ENCODE measurements at regions not wholly inside any gene's neighbourhood (a gene's known extent, or its start where the extent isn't known, plus 50 kb on each side); places are given as distances from the start of the nearest gene placed in this dataset.

- ATAC-seq: no peak
- no TSS peak for BruUV-seq (replicated peaks)
- H3K27me3 ChIP-seq (ENCODE audit: control insufficient read depth, insufficient read depth, low read length): no peaks in the 10 kb centered on the region
- DNase-seq (ENCODE audit: low read depth, low spot score): no peak
- no peak overlapping the region for H3K27ac ChIP-seq (ENCODE audit: low read length)
- no peak overlapping the region for H3K4me3 ChIP-seq (ENCODE audit: low read depth in 2 of 2, low read length in 2 of 2)
- intact Hi-C loops (cut with micrococcal nuclease; ENCODE audit: unreplicated experiment) (no loop called here), in situ Hi-C loops (cut with HindIII; ENCODE audit: low pct_unique_long_range_greater_than_20kb, low sequenced_read_pairs) (no loop called here)
- POLR2A ChIA-PET: no interaction called here
- no peaks in the 10 kb centered on the region for H3K36me3 ChIP-seq (ENCODE audit: control insufficient read depth, insufficient read depth, low read length)
- TF ChIP-seq, protein P1, sequence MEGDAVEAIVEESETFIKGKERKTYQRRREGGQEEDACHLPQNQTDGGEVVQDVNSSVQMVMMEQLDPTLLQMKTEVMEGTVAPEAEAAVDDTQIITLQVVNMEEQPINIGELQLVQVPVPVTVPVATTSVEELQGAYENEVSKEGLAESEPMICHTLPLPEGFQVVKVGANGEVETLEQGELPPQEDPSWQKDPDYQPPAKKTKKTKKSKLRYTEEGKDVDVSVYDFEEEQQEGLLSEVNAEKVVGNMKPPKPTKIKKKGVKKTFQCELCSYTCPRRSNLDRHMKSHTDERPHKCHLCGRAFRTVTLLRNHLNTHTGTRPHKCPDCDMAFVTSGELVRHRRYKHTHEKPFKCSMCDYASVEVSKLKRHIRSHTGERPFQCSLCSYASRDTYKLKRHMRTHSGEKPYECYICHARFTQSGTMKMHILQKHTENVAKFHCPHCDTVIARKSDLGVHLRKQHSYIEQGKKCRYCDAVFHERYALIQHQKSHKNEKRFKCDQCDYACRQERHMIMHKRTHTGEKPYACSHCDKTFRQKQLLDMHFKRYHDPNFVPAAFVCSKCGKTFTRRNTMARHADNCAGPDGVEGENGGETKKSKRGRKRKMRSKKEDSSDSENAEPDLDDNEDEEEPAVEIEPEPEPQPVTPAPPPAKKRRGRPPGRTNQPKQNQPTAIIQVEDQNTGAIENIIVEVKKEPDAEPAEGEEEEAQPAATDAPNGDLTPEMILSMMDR (IDR thresholded peaks at IDR 0.05): no peak
- TF ChIP-seq SIN3A (IDR thresholded peaks at IDR 0.05; ENCODE audit: borderline replicate concordance, insufficient read depth, low read depth, low read length) (no peak), POLR2AphosphoS5 (IDR thresholded peaks at IDR 0.05; ENCODE audit: low read depth, low read length) (no peak), TCF7L2 (IDR thresholded peaks at IDR 0.05; ENCODE audit: low read depth, low read length) (no peak)
- TF ChIP-seq, protein P2, sequence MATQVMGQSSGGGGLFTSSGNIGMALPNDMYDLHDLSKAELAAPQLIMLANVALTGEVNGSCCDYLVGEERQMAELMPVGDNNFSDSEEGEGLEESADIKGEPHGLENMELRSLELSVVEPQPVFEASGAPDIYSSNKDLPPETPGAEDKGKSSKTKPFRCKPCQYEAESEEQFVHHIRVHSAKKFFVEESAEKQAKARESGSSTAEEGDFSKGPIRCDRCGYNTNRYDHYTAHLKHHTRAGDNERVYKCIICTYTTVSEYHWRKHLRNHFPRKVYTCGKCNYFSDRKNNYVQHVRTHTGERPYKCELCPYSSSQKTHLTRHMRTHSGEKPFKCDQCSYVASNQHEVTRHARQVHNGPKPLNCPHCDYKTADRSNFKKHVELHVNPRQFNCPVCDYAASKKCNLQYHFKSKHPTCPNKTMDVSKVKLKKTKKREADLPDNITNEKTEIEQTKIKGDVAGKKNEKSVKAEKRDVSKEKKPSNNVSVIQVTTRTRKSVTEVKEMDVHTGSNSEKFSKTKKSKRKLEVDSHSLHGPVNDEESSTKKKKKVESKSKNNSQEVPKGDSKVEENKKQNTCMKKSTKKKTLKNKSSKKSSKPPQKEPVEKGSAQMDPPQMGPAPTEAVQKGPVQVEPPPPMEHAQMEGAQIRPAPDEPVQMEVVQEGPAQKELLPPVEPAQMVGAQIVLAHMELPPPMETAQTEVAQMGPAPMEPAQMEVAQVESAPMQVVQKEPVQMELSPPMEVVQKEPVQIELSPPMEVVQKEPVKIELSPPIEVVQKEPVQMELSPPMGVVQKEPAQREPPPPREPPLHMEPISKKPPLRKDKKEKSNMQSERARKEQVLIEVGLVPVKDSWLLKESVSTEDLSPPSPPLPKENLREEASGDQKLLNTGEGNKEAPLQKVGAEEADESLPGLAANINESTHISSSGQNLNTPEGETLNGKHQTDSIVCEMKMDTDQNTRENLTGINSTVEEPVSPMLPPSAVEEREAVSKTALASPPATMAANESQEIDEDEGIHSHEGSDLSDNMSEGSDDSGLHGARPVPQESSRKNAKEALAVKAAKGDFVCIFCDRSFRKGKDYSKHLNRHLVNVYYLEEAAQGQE (IDR thresholded peaks at IDR 0.05; ENCODE audit: insufficient read depth in 1 of 2, low read depth in 2 of 2, low read length in 1 of 2): no peak
- no peaks in the 10 kb centered on the region for H3K4me1 ChIP-seq (ENCODE audit: control insufficient read depth, insufficient read depth, low read length)
- H3K9me3 ChIP-seq (ENCODE audit: control insufficient read depth, insufficient read depth, low read depth, low read length): no peaks in the 10 kb centered on the region; the same call in 1 of the 2 replicates
- CTCF ChIA-PET: interaction anchor here (0.7 kb wide), 1 partner anchor 580 kb away, joined by 5 read pairs; no protein-coding TSS in a partner anchor
Observed at GRCh38 chr6:113129991-113130390, 727.2 kb upstream of the MARCKS start.

- no TSS peak for BruUV-seq (replicated peaks)
- Histone ChIP-seq H3K36me3 (ENCODE audit: control insufficient read depth, insufficient read depth, low read length) (no peaks in the 10 kb centered on the region), H3K4me3 (ENCODE audit: low read depth in 2 of 2, low read length in 2 of 2) (no peak overlapping the region), H3K9me3 (ENCODE audit: control insufficient read depth, insufficient read depth, low read depth, low read length) (no peaks in the 10 kb centered on the region), H3K4me1 (ENCODE audit: control insufficient read depth, insufficient read depth, low read length) (no peaks in the 10 kb centered on the region), H3K27ac (ENCODE audit: low read length) (no peak overlapping the region), H3K27me3 (ENCODE audit: control insufficient read depth, insufficient read depth, low read length) (no peaks in the 10 kb centered on the region)
- ChIA-PET CTCF (no interaction called here), POLR2A (no interaction called here)
- no peak for TF ChIP-seq POLR2AphosphoS5 (IDR thresholded peaks at IDR 0.05; ENCODE audit: low read depth, low read length)
- TF ChIP-seq, protein P2 (IDR thresholded peaks at IDR 0.05; ENCODE audit: insufficient read depth in 1 of 2, low read depth in 2 of 2, low read length in 1 of 2): no peak
- no peak for TF ChIP-seq SIN3A (IDR thresholded peaks at IDR 0.05; ENCODE audit: borderline replicate concordance, insufficient read depth, low read depth, low read length)
- TF ChIP-seq, protein P1 (IDR thresholded peaks at IDR 0.05): no peak
- ATAC-seq: peak; percentile 42; the same call in 1 of the 2 replicates
- intact Hi-C loops (cut with micrococcal nuclease; ENCODE audit: unreplicated experiment) (no loop called here), in situ Hi-C loops (cut with HindIII; ENCODE audit: low pct_unique_long_range_greater_than_20kb, low sequenced_read_pairs) (no loop called here)
- no peak for DNase-seq (ENCODE audit: low read depth, low spot score)
Observed at GRCh38 chr6:113137426-113137825, 719.7 kb upstream of the MARCKS start.
